AG04449 (cell line): ENCODE measurements at regions not wholly inside any gene's neighbourhood (a gene's known extent, or its start where the extent isn't known, plus 50 kb on each side); places are given as distances from the start of the nearest gene placed in this dataset.

Experiments
- CTCF ChIA-PET: fragments of 350-600 bp; formaldehyde crosslinking; extraction: SDS; loops from one replicate; lab custom pipeline; 2021; ENCODE audit warnings: antibody characterized with exemption; lab: Yijun Ruan, JAX
- POLR2A ChIA-PET: fragments of 400-600, 350-600 bp; formaldehyde crosslinking; extraction: SDS; loops from one replicate; lab custom pipeline; 2020; ENCODE audit warnings: antibody characterized with exemption, inconsistent platforms; lab: Yijun Ruan, JAX
- DNase-seq: peaks from one replicate; pipeline ENCODE4 v3.0.0-alpha.2; 2010; ENCODE audit warnings: low read depth, low spot score
- H3K4me3 ChIP-seq: 2 replicates; pipeline ENCODE4 v1.5.1; 2011; ENCODE audit warnings: low read depth, mild to moderate bottlenecking, control low read depth, low read length
- TF ChIP-seq, protein P1 (sequence below): IDR thresholded peaks from one replicate; pipeline ENCODE4 v1.5.1; 2011; ENCODE audit warnings: mild to moderate bottlenecking, moderate library complexity, low read length, control low read depth, inconsistent platforms; ENCODE audit not compliant: insufficient read depth; ENCODE audit errors: missing control alignments

DNA sequence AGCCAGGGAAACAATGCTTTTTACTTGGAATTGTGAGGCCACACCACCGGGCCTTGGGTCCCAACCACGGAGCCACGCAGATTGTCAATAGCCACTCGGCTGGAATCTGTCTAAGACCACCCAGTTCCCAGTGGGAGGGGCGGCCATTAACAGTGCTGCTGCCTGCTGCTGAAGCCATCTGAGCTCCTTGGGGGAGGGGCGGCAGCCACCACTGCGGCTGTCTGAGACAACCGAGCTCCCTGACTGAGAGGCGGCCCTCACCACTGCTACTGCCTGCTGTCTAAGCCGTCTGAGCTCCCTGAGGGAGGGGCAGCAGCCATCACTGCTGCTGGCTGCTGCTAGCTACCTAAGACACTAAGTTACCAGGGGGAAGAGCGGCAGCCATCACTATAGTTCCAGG lies 64.3 kb downstream of the DMRTA2 start:
- no peak overlapping the region for H3K4me3 ChIP-seq
- no peak for DNase-seq
- ChIA-PET CTCF (no interaction called here), POLR2A (no interaction called here)
- TF ChIP-seq, protein P1, sequence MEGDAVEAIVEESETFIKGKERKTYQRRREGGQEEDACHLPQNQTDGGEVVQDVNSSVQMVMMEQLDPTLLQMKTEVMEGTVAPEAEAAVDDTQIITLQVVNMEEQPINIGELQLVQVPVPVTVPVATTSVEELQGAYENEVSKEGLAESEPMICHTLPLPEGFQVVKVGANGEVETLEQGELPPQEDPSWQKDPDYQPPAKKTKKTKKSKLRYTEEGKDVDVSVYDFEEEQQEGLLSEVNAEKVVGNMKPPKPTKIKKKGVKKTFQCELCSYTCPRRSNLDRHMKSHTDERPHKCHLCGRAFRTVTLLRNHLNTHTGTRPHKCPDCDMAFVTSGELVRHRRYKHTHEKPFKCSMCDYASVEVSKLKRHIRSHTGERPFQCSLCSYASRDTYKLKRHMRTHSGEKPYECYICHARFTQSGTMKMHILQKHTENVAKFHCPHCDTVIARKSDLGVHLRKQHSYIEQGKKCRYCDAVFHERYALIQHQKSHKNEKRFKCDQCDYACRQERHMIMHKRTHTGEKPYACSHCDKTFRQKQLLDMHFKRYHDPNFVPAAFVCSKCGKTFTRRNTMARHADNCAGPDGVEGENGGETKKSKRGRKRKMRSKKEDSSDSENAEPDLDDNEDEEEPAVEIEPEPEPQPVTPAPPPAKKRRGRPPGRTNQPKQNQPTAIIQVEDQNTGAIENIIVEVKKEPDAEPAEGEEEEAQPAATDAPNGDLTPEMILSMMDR: no peak

DNA sequence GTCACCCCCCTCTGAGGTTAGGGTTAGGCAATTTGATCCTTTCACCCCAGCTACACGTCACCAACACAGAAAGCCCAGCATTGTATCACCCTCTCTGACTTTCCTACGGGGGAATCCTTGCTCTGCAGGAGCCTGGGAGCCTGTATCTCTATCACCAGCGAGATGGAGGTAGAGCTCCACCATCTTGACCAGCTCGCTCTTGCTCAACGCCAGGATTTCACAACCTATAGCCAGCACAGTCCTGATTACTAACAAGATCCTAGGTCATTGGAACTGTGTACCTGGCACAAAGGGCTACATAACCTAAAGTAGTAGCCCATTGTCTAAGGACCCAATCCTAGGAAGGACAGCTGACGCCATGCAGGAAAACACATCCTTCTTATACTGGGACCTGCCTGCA lies 66.1 kb downstream of the DMRTA2 start:
- CTCF ChIA-PET: interaction anchor here (1.5 to 1.7 kb wide), 2 partner anchors 8 to 11 kb away, joined by 10 read pairs; no protein-coding TSS in a partner anchor
- TF ChIP-seq, protein P1: no peak
- POLR2A ChIA-PET: no interaction called here
- no peak for DNase-seq
- H3K4me3 ChIP-seq: no peak overlapping the region

DNA sequence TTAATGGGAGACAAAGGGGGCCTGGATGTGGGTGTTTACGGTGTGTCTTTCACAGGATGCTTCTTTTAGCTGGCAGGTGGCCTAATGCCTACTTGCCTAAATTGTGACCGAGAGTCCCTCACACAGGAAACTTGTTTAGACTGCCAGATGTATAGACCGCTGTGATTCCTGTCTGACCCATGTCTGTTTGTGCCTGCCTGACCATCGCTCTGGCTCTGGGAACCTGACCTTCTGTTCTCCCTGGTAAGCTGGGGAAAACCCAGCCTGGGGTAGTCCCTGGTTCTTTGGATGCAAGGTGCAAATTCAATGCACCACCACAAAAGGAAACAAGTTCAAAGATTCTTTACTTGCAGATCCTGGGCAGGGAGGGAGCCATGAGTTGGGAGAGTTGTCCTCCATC lies 68.4 kb downstream of the DMRTA2 start:
- ChIA-PET POLR2A (no interaction called here), CTCF (interaction anchor here (1.0 kb wide), 1 partner anchor 10 kb away, joined by 4 read pairs; no protein-coding TSS in a partner anchor)
- TF ChIP-seq, protein P1: no peak
- H3K4me3 ChIP-seq: no peak overlapping the region
- no peak for DNase-seq

DNA sequence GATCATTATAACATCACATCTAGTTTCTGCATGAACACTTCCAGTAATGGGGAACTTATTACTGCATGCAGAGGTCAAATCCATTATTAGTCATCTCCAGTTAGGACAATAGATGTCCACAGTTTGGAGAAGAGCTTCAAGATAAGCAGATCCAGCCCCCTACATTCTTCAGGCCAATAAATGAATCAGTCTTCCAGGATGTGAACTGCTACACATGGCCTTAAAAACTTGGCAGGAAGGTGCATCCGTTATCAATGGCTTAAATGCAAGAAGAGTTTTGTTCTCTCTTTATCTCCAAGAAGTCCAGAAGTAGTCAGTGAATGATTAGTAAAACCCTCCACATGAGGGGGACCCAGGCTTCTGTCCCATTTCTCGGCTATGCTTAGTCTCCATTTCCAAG lies 70.8 kb downstream of the DMRTA2 start:
- TF ChIP-seq, protein P1: no peak
- ChIA-PET POLR2A (no interaction called here), CTCF (interaction anchor here (1.3 to 2.3 kb wide), 3 partner anchors 10 to 244 kb away, joined by 3 to 7 read pairs (median 5); no protein-coding TSS in a partner anchor)
- no peak for DNase-seq
- no peak overlapping the region for H3K4me3 ChIP-seq

DNA sequence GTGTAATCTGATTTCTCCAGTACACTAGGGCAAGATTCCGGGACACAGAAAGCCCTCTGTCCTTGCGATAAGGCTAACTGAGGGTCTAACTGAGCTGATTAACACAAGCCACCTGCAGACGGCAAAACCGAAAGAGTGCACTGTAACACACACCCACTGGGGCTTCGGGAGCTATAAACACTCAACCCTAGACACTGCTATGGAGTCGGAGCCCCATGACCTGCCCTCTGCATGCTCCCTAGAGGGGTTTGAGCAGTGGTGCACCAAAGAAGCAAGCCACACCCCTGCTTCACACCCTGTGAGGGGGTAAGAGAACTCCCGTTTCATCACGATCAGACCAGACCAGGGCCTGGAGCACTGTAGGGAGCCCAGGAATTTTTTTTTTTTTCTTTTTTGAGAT lies 72.4 kb downstream of the DMRTA2 start:
- ChIA-PET CTCF (interaction anchor here (0.8 to 2.3 kb wide), 5 partner anchors 8 to 255 kb away, joined by 3 to 7 read pairs (median 3); no protein-coding TSS in a partner anchor), POLR2A (no interaction called here)
- TF ChIP-seq, protein P1: no peak
- no peak overlapping the region for H3K4me3 ChIP-seq
- DNase-seq: no peak

DNA sequence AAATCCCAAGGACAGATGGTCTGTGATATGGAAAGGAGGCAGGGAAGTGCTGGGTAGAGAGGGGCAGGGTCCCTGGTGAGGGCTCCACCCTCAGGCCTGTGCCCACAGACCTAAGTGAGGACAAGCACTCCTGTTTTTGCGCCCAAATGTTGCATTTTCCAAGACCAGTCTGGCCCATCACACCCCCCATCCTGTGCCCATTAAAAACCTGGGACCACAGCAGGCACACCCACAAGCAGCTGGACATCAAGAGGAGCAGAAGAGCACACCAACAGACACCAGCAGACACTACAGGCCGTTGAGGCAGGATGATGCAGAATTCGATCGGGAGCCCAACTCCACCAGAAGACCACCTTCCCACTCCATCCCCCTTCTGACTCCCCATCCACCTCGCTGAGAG lies 72.8 kb downstream of the DMRTA2 start:
- no peak overlapping the region for H3K4me3 ChIP-seq
- no peak for DNase-seq
- TF ChIP-seq, protein P1: no peak
- ChIA-PET CTCF (interaction anchor here (0.8 to 2.3 kb wide), 6 partner anchors 8 to 1673 kb away, joined by 3 to 7 read pairs (median 4); no protein-coding TSS in a partner anchor), POLR2A (no interaction called here)
